T-cell (primary cell): ENCODE measurements at regions not wholly inside any gene's neighbourhood (a gene's known extent, or its start where the extent isn't known, plus 50 kb on each side); places are given as distances from the start of the nearest gene placed in this dataset.

Experiments used
- ATAC-seq, 4 experiments: fragments of 200-7000 bp in 3 of 4; fragments of 150-1000 bp in 1 of 4; cut with Tn5 transposase; replicated peaks in 1 of 4; 1 replicate in 3 of 4; 2 replicates in 1 of 4; pipeline ENCODE4 v1.10.0; 2021; ENCODE audit warnings: moderate library complexity in 3 of 4, mild to moderate bottlenecking in 2 of 4, moderate number of reproducible peaks in 1 of 4
- CTCF ChIA-PET, 2 donors: fragments of 300-600 bp; sonication (Branson Sonifier 250); formaldehyde crosslinking; loops; one replicate each; lab custom pipeline; 2022; ENCODE audit warnings: antibody characterized with exemption in 2 of 2; lab: Charles Lee
- POLR2A ChIA-PET, 2 donors: fragments of 300-600 bp; sonication (Branson Sonifier 250); formaldehyde crosslinking; loops; one replicate each; lab custom pipeline; 2022; ENCODE audit warnings: antibody characterized with exemption in 2 of 2; lab: Charles Lee
- DNase-seq, 35 experiments: peaks; one replicate each; pipeline versions ENCODE4 v3.0.0 to v3.0.0-alpha.2; 2013 to 2023
- H3K27ac ChIP-seq: one replicate; pipeline ENCODE4 v1.5.1; 2013; ENCODE audit warnings: low read length
- H3K27me3 ChIP-seq, 2 experiments: replicated peaks in 1 of 2; 1 replicate in 1 of 2; 2 replicates in 1 of 2; pipeline versions ENCODE4 v1.6.1 to v1.7.0; 2013; ENCODE audit warnings: low read length in 1 of 2, mixed read lengths in 1 of 2; ENCODE audit not compliant: control insufficient read depth in 2 of 2, insufficient read depth in 2 of 2; ENCODE audit errors: extremely low read depth in 1 of 2
- H3K36me3 ChIP-seq, 2 donors: 1 replicate in 1 of 2; 2 replicates in 1 of 2; pipeline versions ENCODE4 v1.6.1 to v1.7.0; 2013; ENCODE audit warnings: low read length in 1 of 2; ENCODE audit not compliant: control insufficient read depth in 2 of 2, insufficient read depth in 1 of 2; ENCODE audit errors: extremely low read depth in 1 of 2
- H3K4me1 ChIP-seq, 2 experiments: 1 replicate in 1 of 2; 2 replicates in 1 of 2; pipeline versions ENCODE4 v1.6.1 to v1.7.0; 2013; ENCODE audit warnings: low read length in 2 of 2, mixed read lengths in 1 of 2; ENCODE audit not compliant: insufficient read depth in 2 of 2, control insufficient read depth in 1 of 2; ENCODE audit errors: extremely low read depth in 1 of 2
- H3K4me3 ChIP-seq, 2 donors: 1 replicate in 1 of 2; 2 replicates in 1 of 2; pipeline versions ENCODE4 v1.5.1 to v1.7.0; 2013; ENCODE audit warnings: mild to moderate bottlenecking in 2 of 2, low read length in 1 of 2, moderate library complexity in 1 of 2; ENCODE audit not compliant: control insufficient read depth in 1 of 2; ENCODE audit errors: extremely low read depth in 1 of 2
- H3K9me3 ChIP-seq: 2 replicates; pipeline ENCODE4 v1.7.0; 2013
- H3K27ac Mint-ChIP-seq, 2 donors: one replicate each; pipeline ENCODE4 v1.8.0; 2020 to 2021; ENCODE audit warnings: mild to moderate bottlenecking in 2 of 2, mixed read lengths in 2 of 2
- H3K27me3 Mint-ChIP-seq, 2 donors: one replicate each; pipeline ENCODE4 v1.8.0; 2021 to 2022; ENCODE audit warnings: mixed read lengths in 2 of 2
- H3K36me3 Mint-ChIP-seq: one replicate; pipeline ENCODE4 v1.8.0; 2021; ENCODE audit warnings: mixed read lengths
- H3K4me1 Mint-ChIP-seq, 3 donors: one replicate each; pipeline ENCODE4 v1.8.0; 2020 to 2022; ENCODE audit warnings: mixed read lengths in 3 of 3, mild to moderate bottlenecking in 1 of 3
- H3K4me3 Mint-ChIP-seq, 3 donors: one replicate each; pipeline ENCODE4 v1.8.0; 2020 to 2022; ENCODE audit warnings: mild to moderate bottlenecking in 3 of 3, mixed read lengths in 3 of 3, moderate library complexity in 3 of 3
- H3K9me3 Mint-ChIP-seq, 3 donors: one replicate each; pipeline ENCODE4 v1.8.0; 2020 to 2022; ENCODE audit warnings: mixed read lengths in 3 of 3
- WGBS: methylation state at CpG from one replicate; pipeline ENCODE4 v1.1.5; 2013; ENCODE audit warnings: missing lambda C conversion rate; ENCODE audit not compliant: insufficient coverage; 5-methylcytosine and 5-hydroxymethylcytosine counted together

DNA sequence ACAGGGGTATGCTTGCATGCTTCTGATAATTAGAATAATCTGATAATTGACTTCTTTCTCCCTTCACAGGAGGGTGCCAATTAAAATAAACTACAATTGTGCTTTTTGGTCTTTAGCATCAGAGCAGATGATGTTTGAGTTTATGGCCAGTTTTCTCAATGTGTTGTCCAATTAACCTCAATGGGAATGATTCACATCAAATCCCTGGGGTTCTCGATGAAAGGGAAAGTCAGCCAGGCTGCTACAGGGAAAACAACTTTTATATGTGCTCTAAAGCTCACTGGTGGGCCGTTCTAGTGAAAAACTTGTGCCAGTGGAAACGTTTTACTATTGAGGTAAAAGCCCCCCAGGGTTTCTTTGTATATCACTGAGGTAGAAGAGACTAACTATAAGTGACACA lies 887.3 kb upstream of the CRIM1 start:
- Histone ChIP-seq H3K36me3 (no peaks in the 10 kb centered on the region), H3K4me1 (no peaks in the 10 kb centered on the region), H3K27me3 (no peaks in the 10 kb centered on the region), H3K27ac (no peak overlapping the region), H3K4me3 (no peak overlapping the region), H3K9me3 (no peaks in the 10 kb centered on the region)
- ATAC-seq (no peak), DNase-seq (no peak)
- 100% methylated on average over 1 of the region's 3 CpGs for WGBS
- POLR2A ChIA-PET = no interaction called here
- CTCF ChIA-PET = no interaction called here
- H3K27me3 Mint-ChIP-seq = no peaks in the 10 kb centered on the region
- no peak overlapping the region for H3K4me3 Mint-ChIP-seq
- H3K4me1 Mint-ChIP-seq = no peaks in the 10 kb centered on the region
- H3K9me3 Mint-ChIP-seq = no peaks in the 10 kb centered on the region
- no peak overlapping the region for H3K27ac Mint-ChIP-seq
- no peaks in the 10 kb centered on the region for H3K36me3 Mint-ChIP-seq

DNA sequence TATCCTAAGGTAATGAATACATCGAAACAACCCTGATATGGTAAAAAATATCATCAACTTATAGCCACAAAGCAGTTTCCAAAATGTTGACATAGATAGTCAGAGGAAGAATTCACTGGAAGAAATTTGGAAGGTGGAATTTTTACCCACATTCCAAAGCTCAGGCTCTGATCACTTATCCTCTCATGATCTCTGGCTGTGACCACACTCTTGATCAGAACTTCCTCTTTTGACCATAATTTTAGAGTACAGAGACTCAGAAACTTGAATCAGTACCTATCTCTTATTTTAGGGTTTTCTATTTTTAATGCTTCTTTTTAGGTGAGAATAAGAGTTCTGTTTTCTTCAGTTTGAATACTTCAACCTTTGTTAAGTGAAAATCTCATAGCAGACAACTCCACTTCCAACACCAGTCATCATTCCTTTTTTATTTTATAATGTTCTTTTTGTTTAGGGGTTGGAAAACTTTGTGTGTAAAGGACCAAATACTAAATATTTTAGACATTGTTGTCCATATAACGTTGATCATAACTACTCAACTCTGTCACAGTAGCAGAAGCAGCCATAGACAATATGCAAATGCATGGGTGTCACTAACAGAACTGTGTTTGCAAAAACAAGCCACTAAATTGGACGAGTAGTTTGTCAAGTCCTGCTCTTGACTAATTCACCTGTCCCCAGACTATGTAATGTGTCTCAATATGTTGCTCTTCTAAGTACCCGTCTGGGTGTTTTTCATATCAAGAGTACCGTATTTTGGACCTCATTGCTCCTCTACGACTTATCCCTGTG lies 891.6 kb upstream of the CRIM1 start:
- no peak for ATAC-seq
- Histone ChIP-seq H3K4me3 (no peak overlapping the region), H3K27me3 (no peaks in the 10 kb centered on the region), H3K4me1 (no peaks in the 10 kb centered on the region), H3K9me3 (no peaks in the 10 kb centered on the region), H3K36me3 (no peaks in the 10 kb centered on the region), H3K27ac (no peak overlapping the region)
- CTCF ChIA-PET = no interaction called here
- POLR2A ChIA-PET = no interaction called here
- no peaks in the 10 kb centered on the region for H3K36me3 Mint-ChIP-seq
- no peak overlapping the region for H3K4me3 Mint-ChIP-seq
- no peak for DNase-seq
- H3K9me3 Mint-ChIP-seq = peaks cover 0 to 3% (median 0%) of the 10 kb centered on the region in 3 donors
- WGBS = 74% methylated on average over 3 of the region's 6 CpGs
- no peaks in the 10 kb centered on the region for H3K27me3 Mint-ChIP-seq
- H3K27ac Mint-ChIP-seq = no peak overlapping the region
- H3K4me1 Mint-ChIP-seq = no peaks in the 10 kb centered on the region

DNA sequence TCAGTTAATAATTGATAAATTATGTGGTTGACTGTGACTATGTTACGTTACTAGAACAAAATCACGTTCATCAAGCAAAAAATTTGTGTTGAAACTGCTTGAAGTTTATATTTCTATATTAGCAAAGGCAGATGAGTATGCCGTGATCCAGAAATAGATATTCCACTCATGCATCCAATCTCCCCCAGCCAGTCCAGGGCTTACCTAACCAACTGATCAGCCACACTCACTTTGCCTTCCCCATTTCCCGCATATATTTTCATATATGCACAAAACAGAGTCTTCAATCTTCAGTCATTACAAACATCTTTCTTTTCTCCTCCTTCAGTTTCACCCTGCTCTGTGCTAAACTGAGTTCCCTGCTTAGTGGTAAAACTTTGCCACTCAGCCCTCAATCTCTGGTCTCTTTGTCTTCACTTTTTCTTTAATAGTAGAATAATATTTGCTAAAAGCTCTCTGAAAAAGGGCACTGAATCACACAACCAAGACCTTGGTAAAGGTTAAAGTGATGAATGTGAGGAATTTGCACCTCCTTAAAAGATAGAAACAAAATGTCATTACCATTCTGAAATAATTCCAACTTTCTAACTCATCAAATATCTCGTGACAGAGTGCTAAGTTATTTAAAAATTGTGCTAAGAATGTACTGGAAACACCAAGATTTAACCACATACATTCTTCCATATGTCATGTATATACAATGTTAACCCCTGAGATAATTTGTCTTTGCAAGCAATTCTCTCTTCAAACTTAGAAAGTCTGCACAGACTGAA lies 893.2 kb upstream of the CRIM1 start:
- Mint-ChIP-seq H3K27me3 (no peaks in the 10 kb centered on the region), H3K36me3 (no peaks in the 10 kb centered on the region), H3K4me1 (no peaks in the 10 kb centered on the region), H3K27ac (no peak overlapping the region), H3K9me3 (peaks cover 0 to 3% (median 0%) of the 10 kb centered on the region in 3 donors), H3K4me3 (no peak overlapping the region)
- H3K9me3 ChIP-seq = no peaks in the 10 kb centered on the region
- H3K27ac ChIP-seq = no peak overlapping the region
- no peak overlapping the region for H3K4me3 ChIP-seq
- H3K4me1 ChIP-seq = no peaks in the 10 kb centered on the region
- H3K27me3 ChIP-seq = no peaks in the 10 kb centered on the region
- no peak for ATAC-seq
- WGBS = 73% methylated on average over 1 of the region's 5 CpGs
- ChIA-PET CTCF (no interaction called here), POLR2A (no interaction called here)
- H3K36me3 ChIP-seq = no peaks in the 10 kb centered on the region
- no peak for DNase-seq

DNA sequence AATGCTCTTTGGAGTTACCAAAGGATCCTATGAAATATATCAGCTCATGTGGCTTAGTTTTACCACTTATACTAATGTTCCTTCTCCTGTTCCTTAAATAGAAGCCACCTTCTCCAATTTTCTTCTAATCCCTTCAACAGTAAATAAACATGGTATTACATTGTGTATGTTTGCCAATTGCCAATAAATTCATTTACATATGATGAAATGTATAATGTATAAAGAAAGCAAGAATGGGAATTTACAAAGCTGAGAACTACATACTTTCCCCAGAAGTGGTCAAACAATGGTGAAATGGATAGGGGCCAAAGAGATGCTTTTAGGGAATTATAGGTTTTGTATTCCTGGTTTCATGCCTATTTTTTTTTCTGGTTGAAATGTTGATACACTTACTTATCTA lies 894.2 kb upstream of the CRIM1 start:
- no peaks in the 10 kb centered on the region for H3K36me3 Mint-ChIP-seq
- no peaks in the 10 kb centered on the region for H3K27me3 Mint-ChIP-seq
- no peak for ATAC-seq
- H3K27ac Mint-ChIP-seq = no peak overlapping the region
- H3K4me1 Mint-ChIP-seq = no peaks in the 10 kb centered on the region
- H3K36me3 ChIP-seq = no peaks in the 10 kb centered on the region
- H3K4me3 ChIP-seq = no peak overlapping the region
- ChIA-PET CTCF (no interaction called here), POLR2A (no interaction called here)
- H3K4me3 Mint-ChIP-seq = no peak overlapping the region
- H3K9me3 ChIP-seq = no peaks in the 10 kb centered on the region
- no peaks in the 10 kb centered on the region for H3K27me3 ChIP-seq
- H3K4me1 ChIP-seq = no peaks in the 10 kb centered on the region
- no peak overlapping the region for H3K27ac ChIP-seq
- DNase-seq = no peak
- H3K9me3 Mint-ChIP-seq = peaks cover 0 to 3% (median 0%) of the 10 kb centered on the region in 3 donors

DNA sequence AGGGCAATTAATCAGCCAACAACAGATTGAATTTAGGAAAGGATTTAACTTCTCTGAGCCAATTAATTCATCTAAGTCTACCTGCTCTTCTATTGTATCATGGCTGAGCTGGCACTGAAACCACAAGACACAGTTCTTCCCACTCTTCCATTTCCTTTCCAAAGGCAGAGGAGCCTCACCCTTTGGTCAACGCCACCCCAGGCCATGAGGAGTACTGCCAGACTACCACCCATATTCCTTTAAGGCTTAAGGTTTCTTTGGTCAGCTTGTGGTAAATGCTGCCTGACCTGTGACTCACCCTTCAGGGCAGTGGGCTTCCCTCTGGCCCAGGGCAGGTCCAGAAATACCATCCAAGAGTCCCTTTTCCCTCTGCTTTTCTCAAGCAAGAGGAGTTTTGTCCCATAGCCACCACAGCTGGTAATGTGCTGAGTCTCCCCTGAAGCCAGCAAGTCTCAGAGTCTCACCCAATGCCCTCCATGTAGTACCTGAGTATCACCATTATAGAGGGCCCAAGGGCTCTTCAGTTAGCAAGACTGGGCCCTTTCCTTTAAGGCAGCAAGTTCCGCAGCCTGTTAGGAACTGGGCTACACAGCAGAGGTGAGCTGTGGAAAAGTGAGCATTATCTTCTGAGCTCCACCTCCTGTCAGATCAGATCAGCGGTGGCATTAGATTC lies 900.5 kb upstream of the CRIM1 start:
- H3K9me3 Mint-ChIP-seq = no peaks in the 10 kb centered on the region
- WGBS = 82% methylated on average over 1 of the region's 3 CpGs
- DNase-seq (no peak), ATAC-seq (peak in 1 of 4 experiments; percentile 15)
- no peaks in the 10 kb centered on the region for H3K4me1 Mint-ChIP-seq
- POLR2A ChIA-PET = no interaction called here
- H3K4me3 Mint-ChIP-seq = no peak overlapping the region
- Histone ChIP-seq H3K9me3 (no peaks in the 10 kb centered on the region), H3K36me3 (no peaks in the 10 kb centered on the region), H3K27me3 (no peaks in the 10 kb centered on the region), H3K4me3 (no peak overlapping the region), H3K4me1 (no peaks in the 10 kb centered on the region), H3K27ac (no peak overlapping the region)
- H3K27ac Mint-ChIP-seq = no peak overlapping the region
- CTCF ChIA-PET = no interaction called here
- no peaks in the 10 kb centered on the region for H3K36me3 Mint-ChIP-seq
- no peaks in the 10 kb centered on the region for H3K27me3 Mint-ChIP-seq

DNA sequence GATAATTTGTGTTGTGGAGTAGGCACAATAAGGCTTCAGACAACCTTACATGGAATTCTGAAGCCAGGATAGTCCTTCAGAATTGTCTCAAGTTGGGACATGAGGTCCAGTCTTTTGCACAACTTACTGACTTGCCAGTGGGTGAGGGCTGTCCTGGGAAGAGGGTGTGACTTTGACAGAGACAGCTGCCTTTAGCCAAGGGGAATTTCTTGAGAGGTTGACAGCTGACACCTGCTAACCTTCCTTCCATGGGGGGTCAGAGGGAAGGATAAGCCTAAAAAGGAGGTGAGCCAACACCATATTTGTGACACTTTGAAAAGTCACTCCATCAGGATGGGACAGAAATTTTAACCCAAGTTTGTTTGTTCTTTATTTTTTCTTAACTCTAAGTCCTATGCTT lies 907.8 kb upstream of the CRIM1 start:
- Mint-ChIP-seq H3K4me1 (no peaks in the 10 kb centered on the region), H3K36me3 (no peaks in the 10 kb centered on the region), H3K4me3 (no peak overlapping the region), H3K27me3 (no peaks in the 10 kb centered on the region), H3K27ac (no peak overlapping the region), H3K9me3 (no peaks in the 10 kb centered on the region)
- H3K27me3 ChIP-seq = peaks cover 0 to 3% of the 10 kb centered on the region in 2 experiments
- H3K36me3 ChIP-seq = no peaks in the 10 kb centered on the region
- POLR2A ChIA-PET = no interaction called here
- ATAC-seq = no peak
- CTCF ChIA-PET = no interaction called here
- no peak overlapping the region for H3K27ac ChIP-seq
- no peak overlapping the region for H3K4me3 ChIP-seq
- no peaks in the 10 kb centered on the region for H3K9me3 ChIP-seq
- DNase-seq = no peak
- H3K4me1 ChIP-seq = no peaks in the 10 kb centered on the region
